ENCODE measurements at regions not wholly inside any gene's neighbourhood (a gene's known extent, or its start where the extent isn't known, plus 50 kb on each side); places are given as distances from the start of the nearest gene placed in this dataset.

DNA sequence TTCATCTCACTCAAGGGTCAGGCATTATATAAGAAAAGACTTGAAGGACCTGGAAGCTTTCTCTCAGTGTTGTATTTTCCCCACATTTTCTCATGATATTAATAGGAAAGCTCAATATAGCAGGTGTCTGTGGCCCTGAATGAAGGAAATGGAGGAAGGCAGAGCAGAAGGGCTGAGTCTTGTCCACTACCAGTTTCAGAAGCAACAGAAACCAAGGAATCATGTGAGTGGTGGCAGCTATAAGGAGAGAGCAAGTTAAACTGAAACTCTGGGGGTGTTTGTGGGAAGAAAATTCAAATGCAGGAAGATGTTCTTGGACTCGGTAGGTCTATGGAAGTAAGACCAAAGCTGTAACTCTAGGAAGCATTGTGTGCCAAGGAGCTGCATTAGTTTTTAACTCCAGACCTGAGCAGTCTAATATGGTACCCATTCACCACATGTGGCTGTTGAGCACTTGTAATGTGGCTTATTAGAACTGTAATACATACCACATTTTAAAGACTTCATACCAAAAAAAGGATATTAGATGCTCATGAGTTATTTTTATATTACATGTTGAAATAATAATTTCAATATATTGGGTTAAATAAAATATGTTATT lies 278.8 kb upstream of the GADL1 start:
- TF ChIP-seq POLR2A (IDR thresholded peaks at IDR 0.05; ENCODE audit: low read length) (no peak), CTCF (IDR thresholded peaks at IDR 0.05) (no peak), ESRRA (IDR thresholded peaks at IDR 0.05; ENCODE audit: borderline replicate concordance, low read length) (no peak), RCOR1 (IDR thresholded peaks at IDR 0.05; ENCODE audit: low read depth, low read length) (no peak), JUNB (IDR thresholded peaks at IDR 0.05) (no peak), MYC (IDR thresholded peaks at IDR 0.05; ENCODE audit: borderline replicate concordance, low read length) (no peak), ZFP36 (IDR thresholded peaks at IDR 0.05; ENCODE audit: borderline replicate concordance, partially characterized antibody) (no peak), EP300 (IDR thresholded peaks at IDR 0.05) (no peak)
- TF ChIP-seq, protein P1, sequence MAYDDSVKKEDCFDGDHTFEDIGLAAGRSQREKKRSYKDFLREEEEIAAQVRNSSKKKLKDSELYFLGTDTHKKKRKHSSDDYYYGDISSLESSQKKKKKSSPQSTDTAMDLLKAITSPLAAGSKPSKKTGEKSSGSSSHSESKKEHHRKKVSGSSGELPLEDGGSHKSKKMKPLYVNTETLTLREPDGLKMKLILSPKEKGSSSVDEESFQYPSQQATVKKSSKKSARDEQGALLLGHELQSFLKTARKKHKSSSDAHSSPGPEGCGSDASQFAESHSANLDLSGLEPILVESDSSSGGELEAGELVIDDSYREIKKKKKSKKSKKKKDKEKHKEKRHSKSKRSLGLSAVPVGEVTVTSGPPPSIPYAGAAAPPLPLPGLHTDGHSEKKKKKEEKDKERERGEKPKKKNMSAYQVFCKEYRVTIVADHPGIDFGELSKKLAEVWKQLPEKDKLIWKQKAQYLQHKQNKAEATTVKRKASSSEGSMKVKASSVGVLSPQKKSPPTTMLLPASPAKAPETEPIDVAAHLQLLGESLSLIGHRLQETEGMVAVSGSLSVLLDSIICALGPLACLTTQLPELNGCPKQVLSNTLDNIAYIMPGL (CRISPR knock-in tag; IDR thresholded peaks at IDR 0.05; ENCODE audit: borderline replicate concordance) = no peak
- TF ChIP-seq, protein P2, sequence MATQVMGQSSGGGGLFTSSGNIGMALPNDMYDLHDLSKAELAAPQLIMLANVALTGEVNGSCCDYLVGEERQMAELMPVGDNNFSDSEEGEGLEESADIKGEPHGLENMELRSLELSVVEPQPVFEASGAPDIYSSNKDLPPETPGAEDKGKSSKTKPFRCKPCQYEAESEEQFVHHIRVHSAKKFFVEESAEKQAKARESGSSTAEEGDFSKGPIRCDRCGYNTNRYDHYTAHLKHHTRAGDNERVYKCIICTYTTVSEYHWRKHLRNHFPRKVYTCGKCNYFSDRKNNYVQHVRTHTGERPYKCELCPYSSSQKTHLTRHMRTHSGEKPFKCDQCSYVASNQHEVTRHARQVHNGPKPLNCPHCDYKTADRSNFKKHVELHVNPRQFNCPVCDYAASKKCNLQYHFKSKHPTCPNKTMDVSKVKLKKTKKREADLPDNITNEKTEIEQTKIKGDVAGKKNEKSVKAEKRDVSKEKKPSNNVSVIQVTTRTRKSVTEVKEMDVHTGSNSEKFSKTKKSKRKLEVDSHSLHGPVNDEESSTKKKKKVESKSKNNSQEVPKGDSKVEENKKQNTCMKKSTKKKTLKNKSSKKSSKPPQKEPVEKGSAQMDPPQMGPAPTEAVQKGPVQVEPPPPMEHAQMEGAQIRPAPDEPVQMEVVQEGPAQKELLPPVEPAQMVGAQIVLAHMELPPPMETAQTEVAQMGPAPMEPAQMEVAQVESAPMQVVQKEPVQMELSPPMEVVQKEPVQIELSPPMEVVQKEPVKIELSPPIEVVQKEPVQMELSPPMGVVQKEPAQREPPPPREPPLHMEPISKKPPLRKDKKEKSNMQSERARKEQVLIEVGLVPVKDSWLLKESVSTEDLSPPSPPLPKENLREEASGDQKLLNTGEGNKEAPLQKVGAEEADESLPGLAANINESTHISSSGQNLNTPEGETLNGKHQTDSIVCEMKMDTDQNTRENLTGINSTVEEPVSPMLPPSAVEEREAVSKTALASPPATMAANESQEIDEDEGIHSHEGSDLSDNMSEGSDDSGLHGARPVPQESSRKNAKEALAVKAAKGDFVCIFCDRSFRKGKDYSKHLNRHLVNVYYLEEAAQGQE (IDR thresholded peaks at IDR 0.05) = no peak
- TF ChIP-seq, protein P3, sequence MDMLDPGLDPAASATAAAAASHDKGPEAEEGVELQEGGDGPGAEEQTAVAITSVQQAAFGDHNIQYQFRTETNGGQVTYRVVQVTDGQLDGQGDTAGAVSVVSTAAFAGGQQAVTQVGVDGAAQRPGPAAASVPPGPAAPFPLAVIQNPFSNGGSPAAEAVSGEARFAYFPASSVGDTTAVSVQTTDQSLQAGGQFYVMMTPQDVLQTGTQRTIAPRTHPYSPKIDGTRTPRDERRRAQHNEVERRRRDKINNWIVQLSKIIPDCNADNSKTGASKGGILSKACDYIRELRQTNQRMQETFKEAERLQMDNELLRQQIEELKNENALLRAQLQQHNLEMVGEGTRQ (IDR thresholded peaks at IDR 0.05) = no peak
- TF ChIP-seq, protein P4, sequence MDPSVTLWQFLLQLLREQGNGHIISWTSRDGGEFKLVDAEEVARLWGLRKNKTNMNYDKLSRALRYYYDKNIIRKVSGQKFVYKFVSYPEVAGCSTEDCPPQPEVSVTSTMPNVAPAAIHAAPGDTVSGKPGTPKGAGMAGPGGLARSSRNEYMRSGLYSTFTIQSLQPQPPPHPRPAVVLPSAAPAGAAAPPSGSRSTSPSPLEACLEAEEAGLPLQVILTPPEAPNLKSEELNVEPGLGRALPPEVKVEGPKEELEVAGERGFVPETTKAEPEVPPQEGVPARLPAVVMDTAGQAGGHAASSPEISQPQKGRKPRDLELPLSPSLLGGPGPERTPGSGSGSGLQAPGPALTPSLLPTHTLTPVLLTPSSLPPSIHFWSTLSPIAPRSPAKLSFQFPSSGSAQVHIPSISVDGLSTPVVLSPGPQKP (IDR thresholded peaks at IDR 0.05; ENCODE audit: low read depth, low read length) = no peak

Data from A549 (cell line).